Uterus (tissue), 2 donors: ENCODE measurements at regions not wholly inside any gene's neighbourhood (a gene's known extent, or its start where the extent isn't known, plus 50 kb on each side); places are given as distances from the start of the nearest gene placed in this dataset.

ENCODE experiments used
- CTCF ChIP-seq, 4 experiments: fragments of 200-600 bp in 2 of 4; fragments of 450-650 bp in 2 of 4; sonication (generic) in 2 of 4; IDR thresholded peaks; one replicate each; pipeline ENCODE4 v1.5.1; 2016 to 2019; ENCODE audit warnings: antibody characterized with exemption in 4 of 4, mild to moderate bottlenecking in 2 of 4, moderate library complexity in 1 of 4
- POLR2A ChIP-seq, 2 donors: fragments of 450-650 bp; IDR thresholded peaks; one replicate each; pipeline ENCODE4 v1.6.1; 2016; ENCODE audit warnings: antibody characterized with exemption in 2 of 2, mild to moderate bottlenecking in 1 of 2, moderate library complexity in 1 of 2

GRCh38 chr1:209416039-209416438, 167.5 kb upstream of the CAMK1G start:
- TF ChIP-seq CTCF (IDR thresholded peaks at IDR 0.05), result no peak
- TF ChIP-seq POLR2A (IDR thresholded peaks at IDR 0.05), result no peak
